GM12891 (cell line): ENCODE measurements at regions not wholly inside any gene's neighbourhood (a gene's known extent, or its start where the extent isn't known, plus 50 kb on each side); places are given as distances from the start of the nearest gene placed in this dataset.

ENCODE experiments used
- PAX5 ChIP-seq: IDR thresholded peaks from 2 replicates; pipeline ENCODE4 v1.6.1; 2011; ENCODE audit warnings: low read length, moderate library complexity, mild to moderate bottlenecking; ENCODE audit not compliant: insufficient read depth, severe bottlenecking
- POLR2A ChIP-seq: IDR thresholded peaks from 2 replicates; pipeline ENCODE4 v1.6.1; 2011; ENCODE audit warnings: low read depth, low read length, control low read depth
- POLR2AphosphoS5 ChIP-seq: IDR thresholded peaks from 2 replicates; pipeline ENCODE4 v1.6.1; 2011; ENCODE audit warnings: low read depth, low read length, control low read depth
- POU2F2 ChIP-seq: IDR thresholded peaks from 2 replicates; pipeline ENCODE4 v1.6.1; 2011; ENCODE audit warnings: low read depth, mild to moderate bottlenecking, control low read depth, low read length, moderate library complexity
- SPI1 ChIP-seq: IDR thresholded peaks from 2 replicates; pipeline ENCODE4 v1.6.1; 2011; ENCODE audit warnings: low read depth, low read length, control low read depth
- TAF1 ChIP-seq: IDR thresholded peaks from 2 replicates; pipeline ENCODE4 v1.6.1; 2011; ENCODE audit warnings: low read depth, low read length, control low read depth

DNA sequence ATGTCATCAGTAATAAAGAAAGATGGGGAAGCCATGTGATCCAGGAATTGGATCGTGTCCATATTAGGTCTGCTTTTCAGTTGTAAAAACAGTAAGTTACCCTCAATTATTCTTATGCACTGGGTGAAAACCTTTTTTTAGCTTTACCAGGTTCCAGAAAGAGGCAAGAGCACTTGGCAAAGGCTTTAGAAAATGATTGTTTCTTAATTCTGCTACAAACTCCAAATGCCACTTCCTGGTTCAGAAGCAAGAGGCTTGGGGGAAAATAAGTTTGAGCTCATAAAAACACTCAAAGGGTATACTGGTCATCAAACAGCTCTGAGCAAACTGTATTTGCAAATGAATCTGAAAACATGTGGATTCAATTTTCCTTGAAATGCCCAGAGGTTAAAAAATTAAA, 615.6 kb downstream of the EBF1 start:
- TF ChIP-seq POLR2A (no peak), POLR2AphosphoS5 (no peak), TAF1 (no peak), SPI1 (no peak), POU2F2 (no peak), PAX5 (no peak)
